ENCODE measurements at regions not wholly inside any gene's neighbourhood (a gene's known extent, or its start where the extent isn't known, plus 50 kb on each side); places are given as distances from the start of the nearest gene placed in this dataset.

DNA sequence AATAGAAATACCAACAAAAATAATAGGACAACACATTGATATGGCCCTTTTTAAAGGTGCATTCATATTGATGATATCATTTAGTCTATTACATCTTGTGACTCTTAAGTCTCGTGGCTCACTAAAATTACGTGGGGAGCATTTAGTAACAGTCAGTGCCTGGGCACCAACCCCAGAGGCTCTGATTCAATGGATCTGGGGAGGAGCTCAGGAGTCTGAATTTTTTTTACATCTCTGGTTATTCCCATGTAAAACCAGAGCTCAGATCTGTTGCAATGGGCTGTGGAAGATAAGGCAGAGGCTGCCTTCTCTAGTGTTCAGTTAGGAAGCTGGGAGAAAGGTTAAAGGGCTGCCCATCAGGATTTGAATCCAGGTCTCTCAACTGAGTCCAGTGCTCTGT, 549.9 kb upstream of the CDH5 start:
- no peak for TF ChIP-seq SPI1 (IDR thresholded peaks at IDR 0.05; ENCODE audit: low read depth, low read length)
- TF ChIP-seq POLR2A (IDR thresholded peaks at IDR 0.05; ENCODE audit: low read depth, low read length): no peak
- no peak for TF ChIP-seq POLR2AphosphoS5 (IDR thresholded peaks at IDR 0.05; ENCODE audit: low read depth, low read length)
- TF ChIP-seq TAF1 (IDR thresholded peaks at IDR 0.05; ENCODE audit: low read depth, low read length): no peak
